Activated T-cell treated with anti-CD3 and anti-CD28 coated beads, Interleukin-2, amount 50 U/mL, for 48 hours (primary cell): ENCODE measurements at regions not wholly inside any gene's neighbourhood (a gene's known extent, or its start where the extent isn't known, plus 50 kb on each side); places are given as distances from the start of the nearest gene placed in this dataset.

Experiments used
- DNase-seq, 2 experiments: peaks; one replicate each; pipeline ENCODE4 v3.0.0-alpha.2; 2020

GRCh38 chr12:60391791-60392190 lies 796.0 kb downstream of the SLC16A7 start:
- DNase-seq, result no peak

GRCh38 chr12:60393093-60393492 lies 797.3 kb downstream of the SLC16A7 start:
- no peak for DNase-seq

GRCh38 chr12:60394665-60395064 lies 798.8 kb downstream of the SLC16A7 start:
- no peak for DNase-seq

- no peak for DNase-seq
Measured at GRCh38 chr12:60398547-60398946, 802.7 kb downstream of the SLC16A7 start.

GRCh38 chr12:60399064-60399463 lies 803.2 kb downstream of the SLC16A7 start:
- no peak for DNase-seq

GRCh38 chr12:60402996-60403395 lies 807.2 kb downstream of the SLC16A7 start:
- DNase-seq, result no peak

GRCh38 chr12:60415351-60415750 lies 819.5 kb downstream of the SLC16A7 start:
- no peak for DNase-seq

GRCh38 chr12:60419986-60420385 lies 824.2 kb downstream of the SLC16A7 start:
- DNase-seq, result no peak

- DNase-seq, result no peak
Measured at GRCh38 chr12:60421741-60422140, 825.9 kb downstream of the SLC16A7 start.

GRCh38 chr12:60437297-60437696 lies 841.5 kb downstream of the SLC16A7 start:
- DNase-seq, result no peak

GRCh38 chr12:60441577-60441976 lies 845.7 kb downstream of the SLC16A7 start:
- DNase-seq, result no peak

- no peak for DNase-seq
Measured at GRCh38 chr12:60451457-60451856, 855.6 kb downstream of the SLC16A7 start.

- DNase-seq, result no peak
Measured at GRCh38 chr12:60465060-60465459, 869.2 kb downstream of the SLC16A7 start.

- no peak for DNase-seq
Measured at GRCh38 chr12:60468546-60468945, 872.7 kb downstream of the SLC16A7 start.

- no peak for DNase-seq
Measured at GRCh38 chr12:60475825-60476224, 880.0 kb downstream of the SLC16A7 start.

- no peak for DNase-seq
Measured at GRCh38 chr12:60487284-60487683, 891.5 kb downstream of the SLC16A7 start.

- DNase-seq, result no peak
Measured at GRCh38 chr12:60489071-60489470, 893.2 kb downstream of the SLC16A7 start.

- DNase-seq, result no peak
Measured at GRCh38 chr12:60494244-60494643, 898.4 kb downstream of the SLC16A7 start.

GRCh38 chr12:60498656-60499055 lies 902.8 kb downstream of the SLC16A7 start:
- no peak for DNase-seq

- DNase-seq, result no peak
Measured at GRCh38 chr12:60501124-60501729, 905.4 kb downstream of the SLC16A7 start.

GRCh38 chr12:60522684-60523400 lies 927.0 kb downstream of the SLC16A7 start:
- DNase-seq, result no peak

GRCh38 chr12:60529261-60529660 lies 933.4 kb downstream of the SLC16A7 start:
- no peak for DNase-seq

- DNase-seq, result no peak
Measured at GRCh38 chr12:60529723-60530122, 933.9 kb downstream of the SLC16A7 start.

GRCh38 chr12:60535363-60535762 lies 939.5 kb downstream of the SLC16A7 start:
- DNase-seq, result no peak

- DNase-seq, result no peak
Measured at GRCh38 chr12:60539592-60539991, 943.8 kb downstream of the SLC16A7 start.
